ENCODE measurements at regions not wholly inside any gene's neighbourhood (a gene's known extent, or its start where the extent isn't known, plus 50 kb on each side); places are given as distances from the start of the nearest gene placed in this dataset.

DNA sequence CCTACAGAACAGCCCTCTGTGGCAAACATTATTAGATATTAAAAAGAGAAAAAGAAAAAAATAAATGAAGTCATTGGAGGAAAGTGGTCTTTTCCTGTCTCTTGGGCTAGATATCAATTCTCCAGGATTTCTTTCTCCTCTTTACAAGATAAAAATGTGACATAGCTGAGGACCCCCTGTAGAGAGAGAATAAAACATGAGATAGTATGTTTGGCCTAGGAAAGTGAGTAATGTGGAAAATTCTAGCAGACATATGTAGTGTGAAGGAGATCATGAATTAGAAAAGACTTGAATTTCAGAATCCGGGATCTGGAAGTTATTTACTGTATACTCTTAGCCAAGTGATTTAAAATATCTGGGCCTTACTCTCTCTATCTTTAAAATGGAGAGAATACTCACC lies 823.1 kb downstream of the TLR4 start:
- no peak for ATAC-seq
- no CpG with 5 or more reads among the region's 1 CpG for WGBS (ENCODE audit: insufficient coverage)
- H3K4me1 Mint-ChIP-seq: no peaks in the 10 kb centered on the region
- TF ChIP-seq, protein P1, sequence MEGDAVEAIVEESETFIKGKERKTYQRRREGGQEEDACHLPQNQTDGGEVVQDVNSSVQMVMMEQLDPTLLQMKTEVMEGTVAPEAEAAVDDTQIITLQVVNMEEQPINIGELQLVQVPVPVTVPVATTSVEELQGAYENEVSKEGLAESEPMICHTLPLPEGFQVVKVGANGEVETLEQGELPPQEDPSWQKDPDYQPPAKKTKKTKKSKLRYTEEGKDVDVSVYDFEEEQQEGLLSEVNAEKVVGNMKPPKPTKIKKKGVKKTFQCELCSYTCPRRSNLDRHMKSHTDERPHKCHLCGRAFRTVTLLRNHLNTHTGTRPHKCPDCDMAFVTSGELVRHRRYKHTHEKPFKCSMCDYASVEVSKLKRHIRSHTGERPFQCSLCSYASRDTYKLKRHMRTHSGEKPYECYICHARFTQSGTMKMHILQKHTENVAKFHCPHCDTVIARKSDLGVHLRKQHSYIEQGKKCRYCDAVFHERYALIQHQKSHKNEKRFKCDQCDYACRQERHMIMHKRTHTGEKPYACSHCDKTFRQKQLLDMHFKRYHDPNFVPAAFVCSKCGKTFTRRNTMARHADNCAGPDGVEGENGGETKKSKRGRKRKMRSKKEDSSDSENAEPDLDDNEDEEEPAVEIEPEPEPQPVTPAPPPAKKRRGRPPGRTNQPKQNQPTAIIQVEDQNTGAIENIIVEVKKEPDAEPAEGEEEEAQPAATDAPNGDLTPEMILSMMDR (IDR thresholded peaks at IDR 0.05): no peak
- Histone ChIP-seq H3K9me3 (ENCODE audit: control insufficient read depth, insufficient read depth, low read length) (no peaks in the 10 kb centered on the region), H3K27me3 (ENCODE audit: control insufficient read depth, insufficient read depth, low read length) (no peaks in the 10 kb centered on the region), H3K4me1 (ENCODE audit: control insufficient read depth, insufficient read depth, low read length) (no peaks in the 10 kb centered on the region), H3K27ac (ENCODE audit: low read length) (no peak overlapping the region), H3K36me3 (ENCODE audit: control insufficient read depth, insufficient read depth, low read length) (no peaks in the 10 kb centered on the region), H3K4me3 (ENCODE audit: low read length) (no peak overlapping the region)
- H3K36me3 Mint-ChIP-seq: peaks cover 7% of the 10 kb centered on the region
- H3K27ac Mint-ChIP-seq: no peak overlapping the region
- no peak overlapping the region for H3K4me3 Mint-ChIP-seq
- intact Hi-C loops (cut with micrococcal nuclease): no loop called here
- H3K9me3 Mint-ChIP-seq: peaks cover 4 to 12% of the 10 kb centered on the region in 2 donors
- no peaks in the 10 kb centered on the region for H3K27me3 Mint-ChIP-seq (ENCODE audit: low read depth in 2 of 2)
- DNase-seq: no peak

DNA sequence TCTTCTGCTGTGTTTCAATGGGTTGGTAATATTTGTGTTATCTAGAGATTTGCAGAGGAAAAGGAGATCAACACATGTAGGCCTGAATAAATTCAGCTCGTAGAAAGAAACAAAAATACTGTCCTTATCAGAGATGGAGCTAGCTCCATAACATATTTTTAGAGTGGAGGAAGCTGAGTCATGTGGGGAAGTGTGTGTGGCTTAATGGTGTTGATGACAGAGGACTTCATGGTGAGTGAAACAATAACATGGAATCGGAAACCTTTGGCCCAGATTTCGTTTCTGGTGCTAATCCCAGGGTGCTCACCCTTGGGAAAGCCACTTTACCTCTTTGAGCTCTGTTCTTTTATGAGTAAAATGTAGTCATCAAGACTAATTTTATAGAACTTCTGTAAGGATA lies 825.0 kb downstream of the TLR4 start:
- no peaks in the 10 kb centered on the region for H3K4me1 ChIP-seq (ENCODE audit: control insufficient read depth, insufficient read depth, low read length)
- no peak overlapping the region for H3K27ac Mint-ChIP-seq
- H3K27me3 Mint-ChIP-seq (ENCODE audit: low read depth in 2 of 2): no peaks in the 10 kb centered on the region
- no peak overlapping the region for H3K4me3 Mint-ChIP-seq
- no peak overlapping the region for H3K4me3 ChIP-seq (ENCODE audit: low read length)
- no peaks in the 10 kb centered on the region for H3K9me3 ChIP-seq (ENCODE audit: control insufficient read depth, insufficient read depth, low read length)
- WGBS (ENCODE audit: insufficient coverage): 9% methylated on average over 3 of the region's 3 CpGs
- H3K27me3 ChIP-seq (ENCODE audit: control insufficient read depth, insufficient read depth, low read length): no peaks in the 10 kb centered on the region
- H3K36me3 Mint-ChIP-seq: no peaks in the 10 kb centered on the region
- H3K4me1 Mint-ChIP-seq: no peaks in the 10 kb centered on the region
- ATAC-seq: no peak
- no peaks in the 10 kb centered on the region for H3K36me3 ChIP-seq (ENCODE audit: control insufficient read depth, insufficient read depth, low read length)
- TF ChIP-seq, protein P1 (IDR thresholded peaks at IDR 0.05): no peak
- DNase-seq: no peak
- intact Hi-C loops (cut with micrococcal nuclease): no loop called here
- no peak overlapping the region for H3K27ac ChIP-seq (ENCODE audit: low read length)
- peaks cover 7 to 9% of the 10 kb centered on the region in 2 donors for H3K9me3 Mint-ChIP-seq

DNA sequence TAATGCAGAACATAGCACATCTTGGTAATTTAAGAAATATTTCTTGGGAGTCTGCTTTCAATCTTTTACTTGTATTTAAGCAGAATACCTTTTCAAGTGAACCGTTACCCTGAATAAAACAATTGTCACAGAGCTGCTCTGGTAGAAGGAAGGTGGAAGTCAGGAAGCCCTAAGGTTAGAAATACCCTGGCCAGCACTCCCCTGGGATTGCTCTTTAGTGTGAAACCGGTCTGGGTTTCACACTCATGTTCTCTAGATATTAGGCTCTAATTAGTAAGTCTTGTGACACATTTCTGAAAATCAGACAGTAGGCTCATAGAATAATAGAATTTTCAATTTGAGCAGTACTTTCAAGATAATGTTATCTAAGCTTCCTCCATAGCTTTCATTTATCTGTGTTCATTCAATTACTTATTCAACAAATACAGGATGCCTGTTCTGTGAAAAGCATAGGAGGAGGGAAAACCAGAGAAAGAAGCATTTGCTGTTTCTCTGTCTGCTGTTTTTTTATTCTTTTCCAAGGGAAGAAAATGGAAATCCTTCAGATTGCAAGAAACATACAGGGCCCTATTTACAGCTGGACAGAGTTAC lies 825.5 kb downstream of the TLR4 start:
- no peak for ATAC-seq
- H3K27ac Mint-ChIP-seq: no peak overlapping the region
- WGBS (ENCODE audit: insufficient coverage): 50% methylated on average over 2 of the region's 2 CpGs

More for the DNA sequence above, 825.5 kb downstream of the TLR4 start:
- DNase-seq: no peak
- H3K4me3 Mint-ChIP-seq: no peak overlapping the region
- Histone ChIP-seq H3K4me3 (ENCODE audit: low read length) (no peak overlapping the region), H3K9me3 (ENCODE audit: control insufficient read depth, insufficient read depth, low read length) (no peaks in the 10 kb centered on the region), H3K36me3 (ENCODE audit: control insufficient read depth, insufficient read depth, low read length) (no peaks in the 10 kb centered on the region), H3K27me3 (ENCODE audit: control insufficient read depth, insufficient read depth, low read length) (no peaks in the 10 kb centered on the region), H3K27ac (ENCODE audit: low read length) (no peak overlapping the region), H3K4me1 (ENCODE audit: control insufficient read depth, insufficient read depth, low read length) (no peaks in the 10 kb centered on the region)
- H3K36me3 Mint-ChIP-seq: no peaks in the 10 kb centered on the region
- no peaks in the 10 kb centered on the region for H3K4me1 Mint-ChIP-seq
- intact Hi-C loops (cut with micrococcal nuclease): no loop called here
- TF ChIP-seq, protein P1 (IDR thresholded peaks at IDR 0.05): no peak
- H3K27me3 Mint-ChIP-seq (ENCODE audit: low read depth in 2 of 2): no peaks in the 10 kb centered on the region
- H3K9me3 Mint-ChIP-seq: peaks cover 7 to 13% of the 10 kb centered on the region in 2 donors

All from natural killer cell (primary cell).